HepG2 (cell line): ENCODE measurements at regions not wholly inside any gene's neighbourhood (a gene's known extent, or its start where the extent isn't known, plus 50 kb on each side); places are given as distances from the start of the nearest gene placed in this dataset.

Source experiments
- CEBPG ChIP-seq: IDR thresholded peaks from 2 replicates; pipeline ENCODE4 v1.6.1; 2016
- EP300 ChIP-seq, 3 experiments: sonication (generic) in 1 of 3; formaldehyde crosslinking in 1 of 3; IDR thresholded peaks; 2 replicates each; pipeline versions ENCODE4 v1.5.1 to v1.6.1; 2011 to 2020; ENCODE audit warnings: low read depth in 2 of 3, low read length in 2 of 3, borderline replicate concordance in 1 of 3, improper control_type of control experiment in 1 of 3, mild to moderate bottlenecking in 1 of 3, missing genetic modification reagents in 1 of 3, moderate library complexity in 1 of 3
- FOXO1 ChIP-seq: sonication (generic); formaldehyde crosslinking; IDR thresholded peaks from 2 replicates; pipeline ENCODE4 v1.4.0; 2020; ENCODE audit warnings: missing genetic modification reagents
- KDM6A ChIP-seq: IDR thresholded peaks from 2 replicates; pipeline ENCODE4 v1.6.1; 2016; ENCODE audit warnings: low read depth
- MEIS2 ChIP-seq: sonication (generic); formaldehyde crosslinking; IDR thresholded peaks from 2 replicates; pipeline ENCODE4 v1.9.0; 2021; ENCODE audit warnings: mild to moderate bottlenecking, missing genetic modification reagents
- PTBP1 ChIP-seq: fragments of 200-400 bp; formaldehyde crosslinking; IDR thresholded peaks from 2 replicates; pipeline ENCODE4 v1.6.1; 2018; ENCODE audit warnings: low read length, low read depth; ENCODE audit not compliant: poor library complexity, severe bottlenecking
- RAD21 ChIP-seq: fragments of 450-650 bp; formaldehyde crosslinking; IDR thresholded peaks from 2 replicates; pipeline ENCODE4 v1.5.0; 2020; ENCODE audit warnings: mild to moderate bottlenecking
- SNAPC2 ChIP-seq: sonication (generic); formaldehyde crosslinking; IDR thresholded peaks from 2 replicates; pipeline ENCODE4 v1.8.1; 2022; ENCODE audit warnings: mild to moderate bottlenecking, missing genetic modification reagents
- TF ChIP-seq, protein P1 (sequence below): sonication (generic); formaldehyde crosslinking; IDR thresholded peaks from 2 replicates; pipeline ENCODE4 v1.5.0; 2020; ENCODE audit warnings: mild to moderate bottlenecking, missing genetic modification reagents, moderate library complexity

DNA sequence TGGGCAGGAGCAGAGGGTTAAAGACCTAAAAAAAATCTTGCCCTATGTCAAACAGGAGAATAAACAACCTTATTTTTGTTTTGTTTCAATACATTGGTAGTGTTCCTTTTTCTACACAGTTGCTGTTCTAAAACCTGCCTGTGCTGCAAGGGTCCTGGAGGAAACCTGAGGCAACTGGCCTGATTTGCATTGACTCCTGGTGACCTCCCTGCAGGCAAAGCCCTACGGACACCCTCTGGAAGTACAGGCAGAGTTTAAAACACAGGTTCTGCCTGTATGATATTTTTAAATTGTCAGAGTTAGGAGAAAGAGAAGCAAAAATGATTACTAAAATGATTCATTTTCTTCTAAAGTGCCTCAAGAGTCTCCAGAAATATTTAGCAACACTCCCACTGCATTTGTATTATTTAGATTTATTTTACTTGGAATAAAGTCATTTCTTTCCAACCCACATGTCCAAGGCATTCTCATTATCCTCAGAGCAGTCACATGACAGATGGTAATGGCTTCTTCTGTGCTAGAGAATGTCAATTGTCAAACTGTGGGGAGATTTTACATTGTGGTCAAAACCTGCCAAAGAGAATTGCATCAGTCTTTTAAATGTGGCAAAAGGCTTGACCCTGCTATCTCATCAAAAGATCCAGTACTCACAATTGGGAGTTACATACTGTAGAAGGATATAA is 559.6 kb downstream of the CETN3 start:
- TF ChIP-seq FOXO1 (no peak), EP300 (IDR thresholded peaks at IDR 0.05; ENCODE audit: low read depth in 2 of 2, low read length in 2 of 2) (no peak), EP300 (CRISPR knock-in tag; IDR thresholded peaks at IDR 0.05; ENCODE audit: borderline replicate concordance) (no peak), KDM6A (CRISPR knock-in tag) (no peak), RAD21 (CRISPR knock-in tag) (no peak), PTBP1 (no peak), CEBPG (no peak), SNAPC2 (CRISPR knock-in tag) (no peak), MEIS2 (CRISPR knock-in tag) (no peak)
- TF ChIP-seq, protein P1, sequence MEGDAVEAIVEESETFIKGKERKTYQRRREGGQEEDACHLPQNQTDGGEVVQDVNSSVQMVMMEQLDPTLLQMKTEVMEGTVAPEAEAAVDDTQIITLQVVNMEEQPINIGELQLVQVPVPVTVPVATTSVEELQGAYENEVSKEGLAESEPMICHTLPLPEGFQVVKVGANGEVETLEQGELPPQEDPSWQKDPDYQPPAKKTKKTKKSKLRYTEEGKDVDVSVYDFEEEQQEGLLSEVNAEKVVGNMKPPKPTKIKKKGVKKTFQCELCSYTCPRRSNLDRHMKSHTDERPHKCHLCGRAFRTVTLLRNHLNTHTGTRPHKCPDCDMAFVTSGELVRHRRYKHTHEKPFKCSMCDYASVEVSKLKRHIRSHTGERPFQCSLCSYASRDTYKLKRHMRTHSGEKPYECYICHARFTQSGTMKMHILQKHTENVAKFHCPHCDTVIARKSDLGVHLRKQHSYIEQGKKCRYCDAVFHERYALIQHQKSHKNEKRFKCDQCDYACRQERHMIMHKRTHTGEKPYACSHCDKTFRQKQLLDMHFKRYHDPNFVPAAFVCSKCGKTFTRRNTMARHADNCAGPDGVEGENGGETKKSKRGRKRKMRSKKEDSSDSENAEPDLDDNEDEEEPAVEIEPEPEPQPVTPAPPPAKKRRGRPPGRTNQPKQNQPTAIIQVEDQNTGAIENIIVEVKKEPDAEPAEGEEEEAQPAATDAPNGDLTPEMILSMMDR (CRISPR knock-in tag): no peak
